Neural progenitor cell (in vitro differentiated cells): ENCODE measurements at regions not wholly inside any gene's neighbourhood (a gene's known extent, or its start where the extent isn't known, plus 50 kb on each side); places are given as distances from the start of the nearest gene placed in this dataset.

Experiments
- DNase-seq: peaks from one replicate; pipeline ENCODE4 v3.0.0-alpha.2; 2016; ENCODE audit warnings: low spot score
- H2AFZ ChIP-seq: fragments of 200-600 bp; sonication (generic); replicated peaks from 2 replicates; pipeline ENCODE4 v1.6.1; 2016; ENCODE audit warnings: antibody characterized with exemption
- H3F3A ChIP-seq: fragments of 200-600 bp; sonication (generic); 2 replicates; pipeline ENCODE4 v1.6.1; 2016; ENCODE audit warnings: antibody characterized with exemption, low read depth
- H3K27ac ChIP-seq: fragments of 200-600 bp; sonication (generic); 2 replicates; pipeline ENCODE4 v1.5.1; 2016; ENCODE audit warnings: mild to moderate bottlenecking
- H3K27me3 ChIP-seq: fragments of 200-600 bp; sonication (generic); 2 replicates; pipeline ENCODE4 v1.6.1; 2016; ENCODE audit warnings: mild to moderate bottlenecking, moderate library complexity
- H3K36me3 ChIP-seq: fragments of 200-600 bp; sonication (generic); 2 replicates; pipeline ENCODE4 v1.5.1; 2016
- H3K4me1 ChIP-seq: fragments of 200-600 bp; sonication (generic); 2 replicates; pipeline ENCODE4 v1.6.1; 2016; ENCODE audit warnings: mixed run types
- H3K4me2 ChIP-seq: fragments of 200-600 bp; sonication (generic); 2 replicates; pipeline ENCODE4 v1.6.1; 2016
- H3K4me3 ChIP-seq: fragments of 200-600 bp; sonication (generic); 2 replicates; pipeline ENCODE4 v1.5.1; 2016
- H3K79me2 ChIP-seq: fragments of 200-600 bp; sonication (generic); 2 replicates; pipeline ENCODE4 v1.6.1; 2016; ENCODE audit warnings: low read depth
- H3K9ac ChIP-seq: fragments of 200-600 bp; sonication (generic); 2 replicates; pipeline ENCODE4 v1.6.1; 2016
- H3K9me3 ChIP-seq: fragments of 200-600 bp; sonication (generic); 2 replicates; pipeline ENCODE4 v1.5.1; 2016; ENCODE audit warnings: low read depth
- H4K20me1 ChIP-seq: fragments of 200-600 bp; sonication (generic); 2 replicates; pipeline ENCODE4 v1.6.1; 2016; ENCODE audit warnings: low read depth
- H3K27ac Mint-ChIP-seq: 3 replicates; pipeline ENCODE4 v1.8.0; 2021; ENCODE audit warnings: mixed read lengths
- H3K27me3 Mint-ChIP-seq: 2 replicates; pipeline ENCODE4 v1.8.0; 2022; ENCODE audit warnings: low read depth, mild to moderate bottlenecking, inconsistent platforms, moderate library complexity, mixed read lengths; ENCODE audit not compliant: insufficient read depth
- H3K36me3 Mint-ChIP-seq: 3 replicates; pipeline ENCODE4 v1.8.0; 2021; ENCODE audit warnings: mixed read lengths
- H3K4me1 Mint-ChIP-seq: 3 replicates; pipeline ENCODE4 v1.8.0; 2021; ENCODE audit warnings: mixed read lengths
- H3K4me3 Mint-ChIP-seq: 3 replicates; pipeline ENCODE4 v1.8.0; 2021; ENCODE audit warnings: mild to moderate bottlenecking, moderate library complexity, mixed read lengths
- H3K9me3 Mint-ChIP-seq: 3 replicates; pipeline ENCODE4 v1.8.0; 2020; ENCODE audit warnings: mixed read lengths
- CTCF ChIP-seq: fragments of 200-600 bp; sonication (generic); IDR thresholded peaks from 2 replicates; pipeline ENCODE4 v1.5.1; 2017; ENCODE audit warnings: antibody characterized with exemption, mild to moderate bottlenecking
- EZH2 ChIP-seq: fragments of 200-600 bp; sonication (generic); IDR thresholded peaks from 2 replicates; pipeline ENCODE4 v1.6.1; 2017; ENCODE audit warnings: antibody characterized with exemption, mild to moderate bottlenecking, moderate library complexity
- EZH2phosphoT487 ChIP-seq: fragments of 200-600 bp; sonication (generic); IDR thresholded peaks from 2 replicates; pipeline ENCODE4 v1.6.1; 2017; ENCODE audit warnings: antibody characterized with exemption

- Histone ChIP-seq H2AFZ (no peak overlapping the region), H3K9ac (no peak overlapping the region), H3K4me2 (no peak overlapping the region), H3F3A (no peaks in the 10 kb centered on the region), H3K79me2 (no peaks in the 10 kb centered on the region), H3K4me3 (no peak overlapping the region), H4K20me1 (no peaks in the 10 kb centered on the region), H3K9me3 (no peaks in the 10 kb centered on the region), H3K27ac (no peak overlapping the region), H3K4me1 (no peaks in the 10 kb centered on the region), H3K36me3 (no peaks in the 10 kb centered on the region), H3K27me3 (no peaks in the 10 kb centered on the region)
- Mint-ChIP-seq H3K9me3 (peaks cover 24% of the 10 kb centered on the region), H3K27ac (no peak overlapping the region), H3K36me3 (peaks cover 2% of the 10 kb centered on the region), H3K4me3 (no peak overlapping the region), H3K27me3 (peaks cover 3% of the 10 kb centered on the region), H3K4me1 (no peaks in the 10 kb centered on the region)
- no peak for DNase-seq
- no peak for TF ChIP-seq EZH2
- TF ChIP-seq CTCF, result no peak
- TF ChIP-seq EZH2phosphoT487, result no peak
These were observed 941.5 kb downstream of the CDH11 start for GRCh38 chr16:64180136-64180900.

DNA sequence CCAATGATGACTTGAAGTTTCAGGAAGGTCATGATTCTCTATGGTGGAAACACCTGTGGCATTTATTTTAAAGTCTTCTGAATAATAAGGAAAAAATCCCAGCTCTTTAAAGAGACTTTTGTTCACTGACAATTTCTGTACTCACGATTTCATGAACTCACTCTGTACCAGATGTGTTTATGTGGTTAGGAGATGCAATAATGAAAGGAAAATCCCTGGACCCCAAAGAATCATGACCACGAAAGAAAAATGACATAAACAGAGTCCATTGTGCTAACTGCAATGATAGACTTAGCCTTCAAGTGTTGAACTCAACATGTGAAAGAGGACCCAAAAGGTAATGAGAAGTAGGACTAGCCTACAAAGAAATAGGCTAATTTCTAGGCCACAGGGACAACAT, 947.5 kb downstream of the CDH11 start:
- Mint-ChIP-seq H3K36me3 (peaks cover 2% of the 10 kb centered on the region), H3K27ac (no peak overlapping the region), H3K4me1 (peaks cover 12% of the 10 kb centered on the region), H3K4me3 (no peak overlapping the region), H3K9me3 (peaks cover 21% of the 10 kb centered on the region), H3K27me3 (peaks cover 5% of the 10 kb centered on the region)
- Histone ChIP-seq H4K20me1 (no peaks in the 10 kb centered on the region), H3K79me2 (no peaks in the 10 kb centered on the region), H3K36me3 (no peaks in the 10 kb centered on the region), H2AFZ (no peak overlapping the region), H3K27me3 (no peaks in the 10 kb centered on the region), H3K9ac (no peak overlapping the region), H3K4me3 (no peak overlapping the region), H3K9me3 (no peaks in the 10 kb centered on the region), H3K4me1 (no peaks in the 10 kb centered on the region), H3F3A (no peaks in the 10 kb centered on the region), H3K27ac (no peak overlapping the region), H3K4me2 (no peak overlapping the region)
- DNase-seq, result no peak
- no peak for TF ChIP-seq CTCF
- no peak for TF ChIP-seq EZH2phosphoT487
- TF ChIP-seq EZH2, result no peak

- H3K4me3 Mint-ChIP-seq, result no peak overlapping the region
- H3K4me1 Mint-ChIP-seq, result peaks cover 12% of the 10 kb centered on the region
- H3K79me2 ChIP-seq, result no peaks in the 10 kb centered on the region
- H4K20me1 ChIP-seq, result no peaks in the 10 kb centered on the region
- H3K9me3 ChIP-seq, result no peaks in the 10 kb centered on the region
- H3K27me3 ChIP-seq, result no peaks in the 10 kb centered on the region
- peaks cover 2% of the 10 kb centered on the region for H3K36me3 Mint-ChIP-seq
- peaks cover 6% of the 10 kb centered on the region for H3K9me3 Mint-ChIP-seq
- no peak overlapping the region for H3K4me3 ChIP-seq
- TF ChIP-seq CTCF (no peak), EZH2phosphoT487 (no peak), EZH2 (no peak)
- H3K9ac ChIP-seq, result no peak overlapping the region
- peaks cover 3% of the 10 kb centered on the region for H3K27me3 Mint-ChIP-seq
- H3F3A ChIP-seq, result no peaks in the 10 kb centered on the region
- no peak for DNase-seq
- H3K36me3 ChIP-seq, result no peaks in the 10 kb centered on the region
- H3K4me2 ChIP-seq, result no peak overlapping the region
- H3K27ac ChIP-seq, result no peak overlapping the region
- no peak overlapping the region for H3K27ac Mint-ChIP-seq
- H3K4me1 ChIP-seq, result no peaks in the 10 kb centered on the region
- no peak overlapping the region for H2AFZ ChIP-seq
These were observed 949.2 kb downstream of the CDH11 start for GRCh38 chr16:64172652-64173051.
